HG03469 (cell line): ENCODE measurements at regions not wholly inside any gene's neighbourhood (a gene's known extent, or its start where the extent isn't known, plus 50 kb on each side); places are given as distances from the start of the nearest gene placed in this dataset.

ENCODE experiments used
- ATAC-seq: cut with Tn5 transposase; IDR thresholded peaks from one replicate; pipeline ENCODE4 v1.9.1; 2021; ENCODE audit warnings: mild to moderate bottlenecking, moderate library complexity, moderate number of reproducible peaks; ENCODE audit not compliant: unreplicated experiment

DNA sequence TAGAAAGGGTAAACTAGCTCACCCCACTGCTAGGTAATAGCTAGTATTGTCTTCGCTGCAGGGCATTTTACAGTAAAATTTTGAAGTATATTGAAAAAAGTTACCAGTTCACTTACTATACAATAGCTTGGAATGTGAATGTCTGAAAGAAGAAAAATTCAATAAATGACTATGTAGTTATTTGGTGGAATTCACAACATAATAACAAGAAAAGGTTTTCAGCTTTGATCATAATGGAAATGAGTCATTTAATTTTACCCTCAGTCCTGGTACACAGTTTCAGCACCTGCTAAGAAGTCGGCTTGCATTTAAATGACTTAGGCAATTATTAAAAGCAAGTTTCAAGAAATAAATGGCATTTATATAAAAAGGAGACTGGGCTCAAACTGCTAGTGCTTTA is 90.4 kb downstream of the NUP35 start:
- ATAC-seq = peak; percentile 83

DNA sequence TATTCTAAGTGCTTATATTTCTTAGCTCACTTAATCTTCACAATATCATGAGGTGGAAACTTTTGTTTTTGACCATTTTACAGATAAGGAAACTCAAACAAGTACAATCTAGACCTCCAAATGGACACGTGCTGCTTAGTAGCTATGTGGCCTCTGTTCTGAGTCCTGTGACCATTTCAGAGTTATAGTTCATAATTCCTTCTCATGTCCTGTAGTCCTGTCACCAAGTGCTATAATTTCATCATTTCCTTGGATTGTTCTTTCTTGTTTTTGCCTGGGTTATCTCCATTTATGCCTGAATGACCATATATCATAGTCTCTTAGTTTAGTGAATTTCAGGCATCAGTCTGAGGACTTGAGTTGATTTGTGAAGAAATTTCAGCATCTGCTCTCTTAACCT is 91.7 kb downstream of the NUP35 start:
- ATAC-seq = no peak

DNA sequence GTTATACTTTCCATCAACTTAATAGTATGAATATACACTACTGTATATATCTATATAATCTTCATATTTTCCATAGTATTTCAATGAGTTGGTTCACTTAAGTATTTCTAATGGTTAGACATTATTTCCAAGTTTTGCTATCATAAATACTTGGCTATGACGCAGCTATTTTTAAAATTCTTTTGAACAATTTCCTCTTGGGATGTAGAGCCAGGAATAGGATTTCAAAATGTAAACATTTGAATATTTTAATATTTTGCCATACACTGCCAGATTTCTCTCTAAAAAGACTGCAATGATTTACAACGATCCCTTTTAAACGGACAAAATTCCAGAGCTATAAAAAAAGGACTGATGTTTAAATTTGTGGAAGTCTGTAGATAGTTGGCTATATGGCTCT is 95.6 kb downstream of the NUP35 start:
- no peak for ATAC-seq

DNA sequence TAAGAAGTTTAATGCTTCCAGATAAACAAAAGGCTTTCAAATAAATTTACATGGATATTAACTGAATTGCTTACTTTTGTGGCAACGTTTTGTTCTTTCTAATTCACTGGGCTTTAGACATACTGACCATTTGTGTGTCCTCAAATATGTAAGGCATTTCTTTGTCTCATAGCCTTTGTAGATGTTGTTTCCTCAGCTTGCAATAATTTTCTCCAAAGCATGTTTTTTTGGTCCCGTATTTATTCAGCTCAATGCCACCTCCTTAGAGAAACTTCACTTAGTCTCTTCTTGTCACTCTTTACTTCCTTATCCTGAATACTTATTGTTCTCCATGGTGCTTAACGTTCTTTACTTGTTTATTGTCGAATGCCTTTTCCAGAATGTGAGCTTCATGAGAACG is 98.5 kb downstream of the NUP35 start:
- ATAC-seq = no peak

DNA sequence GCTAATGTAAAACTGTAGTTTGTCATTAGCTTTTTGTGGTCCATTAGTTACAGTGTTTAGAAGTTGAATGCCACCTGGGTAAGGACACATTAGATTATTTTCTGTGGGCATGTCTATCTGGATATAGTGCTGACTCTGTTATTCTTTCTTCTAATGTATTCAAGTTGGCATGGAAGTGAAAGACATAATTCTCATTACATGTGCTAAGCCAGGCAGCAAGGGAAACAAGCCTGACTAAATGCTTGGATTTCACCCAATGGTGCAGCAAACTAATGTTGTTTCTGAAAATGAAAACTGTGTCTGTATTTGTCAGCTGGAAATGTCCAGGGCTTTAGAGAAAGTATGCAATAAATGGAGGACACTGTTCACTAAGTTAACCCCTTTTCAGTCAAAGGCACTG is 100.7 kb downstream of the NUP35 start:
- no peak for ATAC-seq

DNA sequence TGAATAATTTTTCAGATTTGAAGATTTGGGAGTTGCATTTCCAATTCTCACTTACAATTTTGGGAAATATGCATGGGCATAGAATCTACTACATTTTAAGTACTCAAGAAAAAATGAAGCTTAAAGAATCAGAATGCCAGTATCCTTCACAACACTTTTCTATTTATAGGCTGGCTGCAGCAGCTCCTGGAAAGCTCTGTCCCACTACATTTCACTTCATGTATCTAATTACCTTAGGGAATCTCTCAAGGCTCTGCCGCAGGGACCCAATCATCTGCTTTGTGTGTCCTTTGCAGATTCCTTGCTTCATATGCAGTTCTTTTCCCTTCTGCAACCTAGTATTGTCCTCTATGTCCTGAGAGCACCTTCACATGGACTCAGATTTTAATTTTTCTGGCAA is 102.9 kb downstream of the NUP35 start:
- no peak for ATAC-seq

DNA sequence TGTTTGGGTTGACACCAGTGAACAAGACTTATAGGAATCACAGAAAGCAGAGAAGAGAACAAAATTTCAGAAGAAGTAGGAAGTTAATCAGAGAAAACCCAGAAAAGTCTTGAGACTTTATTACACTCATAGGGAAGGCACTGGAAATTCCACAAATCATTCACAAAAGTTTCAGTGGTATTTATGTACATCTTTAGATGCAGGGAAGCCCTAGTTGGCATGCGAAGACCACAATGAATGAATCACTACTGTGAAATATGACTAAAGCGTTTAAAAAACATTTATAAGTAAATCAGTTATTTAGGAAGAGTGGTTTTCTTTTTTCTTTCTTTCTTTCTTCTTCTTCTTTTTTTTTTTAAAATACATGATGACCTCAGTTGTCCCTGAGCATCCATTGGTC is 105.1 kb downstream of the NUP35 start:
- no peak for ATAC-seq

DNA sequence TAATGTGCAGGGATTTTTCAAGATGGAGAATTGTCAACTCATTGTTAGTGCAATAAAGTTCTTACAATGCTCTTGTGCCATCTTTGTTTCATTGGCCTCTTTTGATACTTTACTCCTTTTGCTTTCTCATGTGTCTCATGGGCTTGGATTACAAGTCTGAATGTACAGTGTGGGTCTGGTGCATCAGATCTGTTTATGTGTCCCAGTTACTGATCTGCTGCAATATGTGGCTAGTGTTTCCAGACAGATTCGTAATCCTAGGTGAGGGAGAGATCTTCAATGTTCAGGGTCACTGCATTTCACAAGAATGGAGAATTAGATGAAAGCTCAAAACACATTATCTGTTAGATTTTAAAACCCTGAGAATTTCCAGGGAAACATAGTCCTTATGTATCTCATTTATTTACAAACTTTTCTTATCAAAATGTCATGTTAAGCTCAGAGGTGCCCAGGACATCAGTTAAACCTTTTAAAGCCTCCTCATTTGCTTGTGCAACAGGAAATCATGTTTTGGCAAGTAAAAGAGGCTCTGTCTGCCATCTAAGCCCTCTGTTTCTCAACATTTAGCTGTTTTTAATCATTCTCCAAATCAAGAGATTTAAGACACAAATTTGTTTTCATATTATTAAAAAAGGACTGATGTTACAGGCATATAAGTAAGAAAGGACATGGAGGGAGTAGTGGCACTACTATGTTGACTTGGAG is 108.1 kb downstream of the NUP35 start:
- no peak for ATAC-seq

DNA sequence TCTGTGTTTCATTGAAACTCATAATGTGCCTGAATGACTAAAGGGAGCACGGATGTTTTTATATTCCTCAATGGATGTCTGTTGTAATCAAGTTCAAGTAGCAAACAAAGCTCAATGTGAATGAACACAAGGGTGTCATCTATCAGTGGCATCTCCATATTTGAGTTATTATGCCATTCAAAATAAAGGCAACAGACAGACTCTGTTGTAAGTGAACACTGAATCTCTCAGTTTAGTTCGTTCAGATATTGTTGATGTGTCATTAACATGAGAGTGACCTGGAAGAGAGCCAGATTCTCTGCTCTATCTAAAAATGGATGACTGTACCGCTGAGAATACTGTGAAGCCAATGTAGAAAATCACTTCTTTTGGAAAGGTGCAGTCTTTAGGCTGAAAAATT is 118.7 kb downstream of the NUP35 start:
- ATAC-seq = no peak

DNA sequence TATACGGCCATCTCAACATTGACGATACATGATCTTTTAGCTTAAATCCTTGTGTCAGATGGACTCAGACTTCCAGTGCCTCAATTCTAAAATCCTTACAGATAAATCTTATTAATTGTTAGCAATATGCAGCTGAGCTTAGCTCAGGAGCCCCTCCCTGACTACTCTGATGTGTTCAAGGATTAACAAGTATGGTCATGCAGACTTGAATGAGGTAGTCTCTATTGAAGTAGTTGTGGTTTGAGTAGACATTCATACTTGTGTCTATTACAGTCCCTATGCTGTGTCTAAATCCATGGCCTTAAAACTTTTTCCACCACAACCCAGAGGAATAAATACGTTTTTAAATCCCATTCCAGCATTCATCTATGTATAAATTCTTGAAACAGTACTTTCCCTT is 119.5 kb downstream of the NUP35 start:
- ATAC-seq = no peak

DNA sequence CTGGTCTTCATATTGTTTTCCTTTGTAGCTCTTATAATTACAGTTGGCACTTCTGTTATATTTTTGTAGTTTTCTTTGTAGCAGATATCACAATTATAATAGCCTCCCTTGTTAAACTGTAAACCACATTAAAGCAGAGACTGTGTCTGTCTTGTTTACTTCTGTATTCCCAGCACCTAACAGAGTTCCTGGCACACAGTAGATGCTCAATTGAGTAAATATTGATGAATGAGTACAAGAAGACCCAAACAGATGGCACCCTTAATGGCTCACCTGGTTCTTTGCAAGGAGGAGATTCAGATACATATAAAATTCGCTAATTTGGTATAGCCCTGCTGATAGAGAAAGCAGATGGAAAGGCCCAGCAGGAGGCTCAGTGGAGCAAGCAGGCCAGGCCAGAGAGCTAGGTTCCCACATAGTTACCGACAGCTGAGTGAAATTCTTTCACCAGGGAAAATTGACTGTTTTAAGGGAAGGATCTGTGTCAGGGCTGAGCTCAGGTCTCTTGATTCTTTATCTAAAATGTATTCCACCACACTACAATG is 120.1 kb downstream of the NUP35 start:
- no peak for ATAC-seq

DNA sequence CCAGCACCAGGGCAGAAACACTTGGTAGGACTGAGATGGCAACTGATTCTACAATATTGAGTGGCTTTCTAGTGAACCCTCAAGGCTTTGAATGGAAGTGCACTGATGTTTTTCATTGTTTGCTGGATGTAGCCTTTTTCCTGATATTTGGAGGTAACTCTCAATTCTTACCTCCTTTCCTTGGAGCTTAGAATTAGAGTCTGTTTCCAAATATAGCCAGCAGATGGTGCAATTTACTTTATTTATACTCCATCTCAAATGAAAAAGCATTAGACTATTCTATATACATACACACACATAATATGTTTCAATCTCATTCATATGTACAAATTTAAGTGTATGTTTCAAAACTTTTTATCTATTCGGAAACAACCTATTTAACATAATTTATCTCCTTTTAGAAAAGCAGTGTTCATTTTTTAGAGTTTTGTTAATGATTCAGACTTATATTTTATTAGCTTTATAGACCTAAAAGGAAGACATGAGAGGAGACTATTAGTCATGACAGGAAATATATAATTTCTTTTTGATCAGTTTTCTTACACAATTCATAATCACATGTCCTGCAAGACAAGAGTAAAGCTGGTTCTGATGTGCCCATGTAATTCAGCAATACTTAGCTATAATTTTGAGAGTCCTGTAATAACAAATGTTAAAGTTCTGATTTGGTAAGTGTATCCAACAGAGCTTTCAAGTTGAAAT is 124.8 kb downstream of the NUP35 start:
- no peak for ATAC-seq

DNA sequence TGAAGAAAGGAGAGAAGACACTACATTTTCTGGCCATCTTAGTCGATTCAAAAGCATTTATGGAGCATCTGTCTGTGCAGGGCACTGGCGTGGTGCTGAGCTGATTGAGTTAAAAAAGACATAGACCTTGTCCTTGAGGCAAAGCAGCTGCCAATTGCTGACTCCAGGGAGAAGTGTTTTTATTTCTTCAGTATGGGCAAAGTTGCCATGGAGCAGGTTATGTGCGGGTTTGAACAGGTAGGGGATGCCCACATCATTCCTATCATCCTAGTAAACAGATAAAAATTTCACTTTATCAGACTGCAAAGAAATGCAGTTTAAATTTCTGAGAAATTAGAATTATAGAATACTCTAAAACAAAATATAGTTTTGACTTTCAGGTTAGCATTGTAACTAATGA is 125.8 kb downstream of the NUP35 start:
- ATAC-seq = no peak

DNA sequence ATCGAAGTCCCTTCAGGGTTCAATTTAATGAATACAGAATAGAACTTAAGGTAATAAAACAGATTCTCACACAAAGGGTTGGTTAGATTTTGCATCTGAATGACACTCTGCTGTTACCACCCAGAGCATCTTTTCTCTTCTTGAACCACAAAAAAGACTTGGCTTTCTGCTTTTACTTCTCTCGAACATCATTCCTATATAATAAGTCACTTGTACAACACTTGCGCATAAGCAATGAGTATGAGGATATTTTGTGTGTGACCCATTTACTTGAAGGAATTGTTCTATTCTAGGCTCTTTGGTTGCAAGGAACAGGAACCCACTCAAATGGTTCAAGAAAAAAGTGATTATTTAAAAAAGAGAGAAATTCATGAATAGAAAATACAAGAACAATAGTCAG is 126.2 kb downstream of the NUP35 start:
- no peak for ATAC-seq

DNA sequence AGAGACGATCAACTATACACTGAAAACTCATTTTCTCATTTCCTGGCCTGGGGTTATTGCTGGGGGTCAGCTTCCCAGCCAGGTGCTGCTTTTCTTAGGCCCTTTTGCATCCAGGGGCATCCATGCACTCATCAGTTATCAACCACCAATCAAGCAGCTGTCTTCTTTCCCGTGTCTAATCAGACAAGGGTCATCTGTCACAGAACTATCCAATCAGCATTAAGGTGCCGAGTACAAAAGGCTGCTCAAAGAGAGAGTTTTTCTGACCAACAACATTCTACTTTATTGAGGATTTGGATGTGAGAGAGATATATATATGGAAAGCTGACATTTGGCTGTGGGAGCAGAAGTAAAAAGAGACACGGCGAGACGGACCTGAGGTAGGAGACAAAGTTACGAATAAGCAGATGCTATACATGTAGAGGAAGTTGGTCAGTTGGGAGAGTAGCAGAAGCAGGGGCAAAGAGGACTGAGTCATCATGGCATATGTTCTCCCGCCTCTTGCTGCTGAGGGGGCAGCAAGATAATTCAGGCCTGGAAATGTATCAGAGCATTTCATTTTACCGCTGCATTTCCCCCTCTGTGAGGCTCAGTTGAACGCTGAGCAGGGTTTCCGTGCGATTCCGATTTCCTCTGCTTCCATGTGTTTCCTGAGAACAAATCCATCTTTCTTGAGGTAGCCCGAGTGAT is 129.3 kb downstream of the NUP35 start:
- ATAC-seq = no peak

DNA sequence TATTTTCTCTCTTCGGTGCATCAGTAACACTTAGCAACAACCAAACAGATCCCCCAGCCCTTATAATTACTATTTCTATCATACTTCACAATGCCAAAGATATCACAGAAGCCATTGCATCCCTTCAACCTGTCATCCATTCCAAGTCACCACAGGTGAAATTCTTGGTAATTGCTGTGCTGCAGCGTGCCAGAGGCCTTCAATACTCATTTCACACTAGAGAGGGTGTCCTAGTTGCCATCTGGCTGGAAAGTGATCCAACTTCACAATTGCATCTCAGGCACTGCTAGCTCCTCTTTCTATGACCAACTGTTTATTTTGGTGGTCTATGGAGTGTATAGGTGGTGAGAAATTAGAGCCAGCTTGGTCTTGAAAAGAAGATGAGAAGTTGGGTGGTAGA is 131.2 kb downstream of the NUP35 start:
- ATAC-seq = no peak

DNA sequence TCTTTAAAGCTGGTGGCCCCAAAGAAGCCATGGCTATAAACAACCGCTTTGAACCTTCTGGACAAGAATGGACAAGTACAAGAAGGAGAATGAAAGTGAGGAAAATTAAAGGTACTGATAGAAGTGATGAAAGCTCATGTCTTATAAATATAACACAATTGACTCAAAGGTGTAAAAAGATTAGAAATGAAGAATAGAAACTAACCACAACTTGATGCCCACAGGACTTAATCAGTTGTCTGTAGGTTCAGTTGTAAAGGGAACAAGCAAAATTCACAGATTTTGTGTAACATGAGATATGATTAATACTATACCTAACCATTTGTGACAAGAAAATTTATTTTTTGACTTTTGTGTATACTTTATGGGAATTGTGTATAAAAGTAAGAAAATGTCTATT is 135.7 kb downstream of the NUP35 start:
- peak; percentile 54 for ATAC-seq

DNA sequence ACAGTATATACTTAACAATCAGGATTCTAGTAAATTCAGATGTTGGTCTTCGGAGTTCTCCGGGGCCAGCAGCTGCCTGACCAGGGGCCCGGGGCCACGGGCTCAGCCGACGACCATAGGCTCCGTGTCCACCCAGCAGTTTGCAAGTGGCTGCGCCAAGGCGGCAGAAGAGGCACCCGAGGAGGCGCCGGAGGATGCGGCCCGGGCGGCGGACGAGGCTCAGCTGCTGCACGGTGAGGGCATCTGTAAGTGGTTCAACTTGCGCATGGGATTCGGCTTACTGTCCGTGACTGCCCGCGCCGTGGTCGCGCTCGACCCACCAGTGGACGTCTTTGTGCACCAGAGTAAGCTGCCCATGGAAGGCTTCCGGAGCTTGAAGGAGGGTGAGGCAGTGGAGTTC is 136.3 kb downstream of the NUP35 start:
- no peak for ATAC-seq

DNA sequence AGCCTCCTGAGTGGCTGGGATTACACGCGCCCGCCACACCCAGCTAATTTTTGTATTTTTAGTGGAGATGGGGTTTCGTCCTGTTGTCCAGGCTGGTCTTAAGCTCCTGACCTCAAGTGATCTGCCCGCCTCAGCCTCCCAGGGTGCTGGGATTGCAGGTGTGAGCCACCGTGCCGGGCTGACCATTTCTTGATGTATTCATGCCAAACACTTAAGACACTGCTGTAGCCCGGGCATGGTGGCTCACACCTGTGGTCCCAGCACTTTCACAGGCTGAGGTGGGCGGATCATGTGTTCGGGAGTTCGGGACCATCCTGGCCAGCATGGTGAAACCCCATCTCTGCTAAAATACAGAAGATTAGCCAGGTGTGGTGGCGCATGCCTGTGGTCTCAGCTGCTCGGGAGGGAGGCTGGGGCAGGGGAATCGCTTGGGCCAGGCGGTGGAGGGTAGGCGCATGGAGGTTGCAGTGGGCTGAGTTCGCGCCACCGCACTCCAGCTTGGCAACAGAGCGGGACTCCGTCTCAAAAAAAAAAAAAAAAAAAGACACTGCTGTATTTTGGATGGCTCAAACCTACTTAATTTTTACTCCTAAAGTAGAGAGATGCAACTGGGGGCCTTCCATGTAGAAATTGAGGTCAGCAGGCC is 140.8 kb downstream of the NUP35 start:
- no peak for ATAC-seq

DNA sequence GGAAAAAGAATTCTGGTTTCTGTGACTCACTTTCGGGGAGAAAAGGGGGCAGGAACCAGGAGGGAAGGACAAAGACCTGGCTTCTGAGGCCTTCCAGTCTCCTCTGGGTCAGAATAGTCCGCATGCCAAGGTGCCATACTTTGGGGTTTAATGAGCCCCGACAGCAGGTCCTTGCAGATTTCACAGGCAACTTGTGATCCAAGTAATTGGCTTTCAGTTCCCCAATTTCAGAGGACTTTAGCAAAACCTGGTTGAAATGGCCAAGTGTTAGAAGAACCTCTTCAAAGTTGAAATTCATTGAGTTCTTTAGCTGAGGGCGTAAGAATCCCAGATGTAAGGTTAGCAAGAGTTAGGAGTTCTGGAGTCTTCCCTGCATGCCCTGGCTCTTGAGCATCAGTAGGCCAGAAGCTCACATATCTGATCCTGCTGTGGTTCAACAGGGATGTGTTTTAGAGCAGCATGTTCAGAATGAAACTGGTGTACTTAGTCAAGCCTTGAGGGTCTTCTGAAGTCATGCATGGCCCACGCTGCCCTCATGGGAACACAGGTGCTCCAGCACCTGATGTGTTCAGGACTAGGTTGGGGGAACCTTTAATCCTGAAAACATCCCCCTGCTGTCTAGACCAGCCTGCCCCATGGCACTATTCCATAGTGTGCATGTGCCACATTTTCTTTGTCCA is 143.0 kb downstream of the NUP35 start:
- peak; percentile 84 for ATAC-seq

DNA sequence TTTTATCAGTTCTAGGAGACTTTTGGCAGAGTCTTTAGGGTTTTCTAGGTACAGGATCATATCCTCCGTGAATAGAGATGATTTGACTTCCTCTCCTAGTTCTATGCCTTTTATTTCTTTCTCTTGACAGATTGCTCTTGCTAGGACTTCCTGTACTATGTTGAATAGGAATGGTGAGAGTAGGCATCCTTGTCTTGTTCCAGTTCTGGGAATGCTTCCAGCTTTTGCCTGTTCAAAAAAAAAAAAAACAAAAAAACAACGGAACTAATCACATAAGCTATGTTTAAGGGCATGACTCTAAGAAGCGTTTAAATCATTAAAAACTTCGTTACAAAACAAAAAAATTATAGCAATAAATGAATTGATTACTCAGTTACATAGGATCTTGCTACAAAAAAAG is 145.7 kb downstream of the NUP35 start:
- ATAC-seq = no peak
